GM18870 (cell line): ENCODE measurements at regions not wholly inside any gene's neighbourhood (a gene's known extent, or its start where the extent isn't known, plus 50 kb on each side); places are given as distances from the start of the nearest gene placed in this dataset.
A peak's percentile ranks its signal among the peaks of the same experiment; 100 is the strongest.

Experiments
- ATAC-seq: cut with Tn5 transposase; IDR thresholded peaks from one replicate; pipeline ENCODE4 v1.9.1; 2021; ENCODE audit warnings: moderate library complexity; ENCODE audit not compliant: unreplicated experiment

- ATAC-seq = no peak
These were observed 105.9 kb upstream of the LNX1 start for GRCh38 chr4:53697016-53697685.

DNA sequence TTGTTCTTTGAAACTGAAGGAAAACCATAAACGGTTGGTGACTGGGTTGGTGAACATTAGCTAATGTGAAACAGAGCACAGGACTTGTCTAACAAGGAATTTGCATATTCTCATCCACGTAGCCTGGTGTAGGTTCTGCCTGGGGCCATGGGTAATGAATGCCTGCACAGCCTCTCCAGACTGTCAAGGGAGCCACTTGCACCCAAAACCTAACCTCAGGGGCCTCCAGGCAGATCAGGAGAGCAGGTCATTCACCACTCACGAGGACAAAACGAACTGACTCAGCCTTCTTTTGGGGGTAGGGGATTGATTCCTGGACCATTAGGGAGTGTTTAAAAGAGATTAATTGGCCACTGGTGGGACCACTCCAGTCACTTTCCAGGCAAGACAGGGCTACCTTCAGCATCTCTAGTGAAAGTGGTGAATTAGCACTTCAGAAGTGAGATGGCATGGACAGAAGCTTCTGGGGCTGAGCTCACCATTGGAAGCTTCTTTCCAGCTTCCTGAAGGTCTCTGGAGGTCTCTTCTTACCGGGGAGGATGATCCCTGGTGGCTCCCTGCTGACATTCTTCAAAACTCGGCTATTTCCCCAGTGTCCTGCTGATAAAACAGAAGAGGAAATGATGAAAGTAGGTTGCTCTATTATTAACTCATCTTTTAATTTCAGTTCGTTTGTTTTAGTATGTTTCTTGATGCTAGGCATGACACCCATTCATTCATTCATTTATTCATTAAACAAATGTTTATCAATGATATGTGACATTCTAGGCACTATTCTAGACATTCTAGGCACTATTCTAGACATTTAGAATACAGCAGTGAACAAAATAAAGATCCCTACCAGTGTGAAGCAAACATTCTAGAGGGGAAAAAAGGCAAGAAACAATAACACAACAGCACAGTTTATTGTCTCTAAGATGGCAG, 104.5 kb upstream of the LNX1 start:
- peak; percentile 92 for ATAC-seq

DNA sequence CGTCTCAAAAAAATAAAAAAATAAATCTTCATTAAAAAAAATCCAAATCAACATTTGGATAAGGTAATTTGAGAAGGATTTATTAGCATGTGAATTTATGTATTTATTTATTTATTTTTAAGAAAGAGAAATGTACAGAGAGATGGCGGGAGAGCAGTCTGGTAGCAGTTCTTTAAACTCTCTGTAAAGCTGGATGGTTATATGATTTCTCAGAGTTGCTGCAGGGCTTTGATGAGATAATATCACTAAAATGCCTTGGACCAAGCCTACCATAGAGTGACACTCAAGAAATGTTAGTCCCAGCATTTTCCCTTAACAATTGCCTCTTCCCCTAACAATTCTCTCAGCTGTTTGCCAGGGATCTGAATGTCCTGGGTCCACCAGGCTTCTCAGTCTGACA, 103.4 kb upstream of the LNX1 start:
- ATAC-seq = no peak

DNA sequence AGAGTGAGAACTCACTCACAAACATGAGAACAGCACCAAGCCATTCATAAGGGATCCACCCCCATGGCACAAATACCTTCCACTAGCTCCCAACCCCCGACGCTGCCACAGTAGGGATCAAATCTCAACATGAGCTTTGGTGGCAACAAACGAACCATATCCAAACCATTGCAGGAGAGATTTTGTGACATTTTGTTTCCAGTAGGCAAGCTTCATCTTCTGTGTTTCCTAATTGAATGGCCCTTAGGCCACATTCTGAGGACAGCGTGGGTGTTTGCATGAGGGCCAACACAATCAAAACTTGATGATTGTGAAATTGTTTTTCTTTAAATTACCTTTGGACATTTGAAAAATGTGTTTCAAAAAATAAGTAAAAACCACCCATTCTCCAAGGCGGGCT, 102.6 kb upstream of the LNX1 start:
- ATAC-seq = no peak

DNA sequence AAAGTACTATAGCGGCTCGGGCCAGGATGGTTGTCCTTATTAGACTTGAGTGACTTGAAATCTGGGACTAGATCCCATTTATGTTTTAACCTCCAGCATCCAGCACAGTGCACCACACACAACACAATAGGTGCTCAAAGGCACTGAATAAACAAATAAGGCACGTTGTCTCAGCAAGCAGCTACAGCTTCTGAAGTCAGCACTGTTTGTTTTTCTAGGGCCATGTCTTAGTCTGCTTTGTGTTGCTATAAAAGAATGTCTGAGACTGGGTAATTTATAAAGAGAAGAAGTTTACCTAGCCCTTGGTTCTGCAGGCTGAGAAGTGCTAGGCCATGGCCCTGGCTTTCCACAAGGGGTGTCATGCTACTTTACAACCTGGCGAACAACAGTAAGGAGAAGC, 102.1 kb upstream of the LNX1 start:
- no peak for ATAC-seq

- peak; percentile 98 for ATAC-seq
These were observed 97.0 kb upstream of the LNX1 start for GRCh38 chr4:53688186-53688790.

- no peak for ATAC-seq
These were observed 95.2 kb upstream of the LNX1 start for GRCh38 chr4:53686521-53686920.

DNA sequence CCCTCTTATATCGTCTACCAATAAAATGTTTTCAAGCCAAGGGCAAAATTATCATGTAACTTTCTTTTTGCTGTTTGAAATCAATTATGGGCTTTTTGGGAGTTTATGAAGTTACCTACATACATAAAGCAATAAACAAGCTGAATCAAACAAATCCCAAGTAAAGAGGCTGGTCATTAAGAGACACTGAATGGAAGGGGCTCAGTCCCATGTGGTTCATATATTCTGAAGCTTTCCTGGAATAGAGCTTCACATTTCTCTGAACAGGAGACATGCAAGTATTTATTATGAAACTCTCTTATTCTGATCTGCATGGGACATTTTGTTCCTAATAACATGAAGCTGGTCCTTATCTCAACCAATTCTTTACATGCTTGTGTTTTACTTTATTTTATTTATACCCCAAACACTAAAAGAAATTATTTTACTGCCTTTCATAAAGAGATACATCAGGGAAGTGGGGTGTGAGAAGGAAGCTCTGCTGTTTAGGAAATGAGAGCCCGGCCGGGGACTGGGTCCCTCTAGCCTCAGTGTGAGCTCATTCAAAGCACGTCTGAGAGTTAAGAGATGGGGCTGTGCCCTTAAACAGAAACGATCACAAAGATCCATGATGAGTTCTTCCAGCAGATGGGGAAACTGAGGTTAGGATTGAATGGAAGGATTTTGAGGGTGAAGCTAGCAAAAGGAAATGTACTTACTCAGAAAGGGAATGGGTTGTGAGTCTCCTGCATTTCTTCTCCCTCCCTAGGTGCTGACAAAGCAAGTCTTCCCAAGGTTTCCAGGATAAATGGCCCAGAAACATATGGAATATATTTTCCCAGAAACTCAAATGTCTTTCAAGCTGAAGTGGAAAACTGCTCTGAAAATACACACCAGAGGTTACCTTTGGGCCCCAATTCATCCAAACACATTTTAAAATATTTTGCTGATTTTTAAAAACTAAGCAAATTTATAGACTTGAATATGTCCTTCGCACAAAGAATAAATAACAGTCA, 93.1 kb upstream of the LNX1 start:
- ATAC-seq = no peak

- no peak for ATAC-seq
These were observed 91.6 kb upstream of the LNX1 start for GRCh38 chr4:53682908-53683307.

DNA sequence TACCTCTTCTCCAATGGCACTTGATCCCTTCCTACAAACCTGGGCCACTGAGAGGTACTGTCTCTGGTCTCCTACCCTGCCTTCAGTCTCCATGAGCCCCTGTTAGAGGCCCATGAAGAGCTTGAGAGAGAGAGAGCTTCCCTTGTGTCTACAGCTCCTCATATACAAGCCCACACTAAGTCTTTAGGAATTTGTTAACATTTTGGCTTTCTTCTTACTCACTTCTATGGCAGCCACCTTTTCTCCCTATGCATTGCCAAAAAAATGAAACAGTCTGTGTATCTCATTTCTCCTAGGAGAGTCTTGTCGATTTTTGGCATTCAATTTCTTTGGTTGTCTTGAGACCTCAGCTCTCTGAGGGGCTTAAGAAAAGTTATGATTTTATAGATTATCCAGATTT, 90.9 kb upstream of the LNX1 start:
- no peak for ATAC-seq

DNA sequence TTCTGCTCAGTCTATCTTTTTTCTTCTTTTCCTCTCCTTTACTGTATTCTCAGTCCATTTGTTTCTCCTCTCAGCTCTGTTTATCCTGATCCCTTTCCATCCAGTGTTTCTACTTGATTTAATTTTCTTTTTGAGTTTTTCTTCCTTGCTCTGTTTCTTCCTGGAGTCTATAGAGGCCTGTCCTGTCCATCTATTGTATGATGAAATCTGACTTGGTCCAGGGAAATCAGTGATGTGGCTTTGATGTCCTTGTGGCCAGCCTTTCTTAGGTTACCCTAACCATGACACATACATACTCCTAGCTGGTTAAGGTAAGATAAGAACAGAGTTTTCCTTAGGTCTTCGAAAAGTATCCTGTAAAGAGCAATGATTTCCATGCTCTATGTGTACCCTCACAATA, 89.3 kb upstream of the LNX1 start:
- ATAC-seq = no peak

- no peak for ATAC-seq
These were observed 88.9 kb upstream of the LNX1 start for GRCh38 chr4:53680168-53680567.

GRCh38 chr4:53676402-53676871, 85.2 kb upstream of the LNX1 start:
- no peak for ATAC-seq

DNA sequence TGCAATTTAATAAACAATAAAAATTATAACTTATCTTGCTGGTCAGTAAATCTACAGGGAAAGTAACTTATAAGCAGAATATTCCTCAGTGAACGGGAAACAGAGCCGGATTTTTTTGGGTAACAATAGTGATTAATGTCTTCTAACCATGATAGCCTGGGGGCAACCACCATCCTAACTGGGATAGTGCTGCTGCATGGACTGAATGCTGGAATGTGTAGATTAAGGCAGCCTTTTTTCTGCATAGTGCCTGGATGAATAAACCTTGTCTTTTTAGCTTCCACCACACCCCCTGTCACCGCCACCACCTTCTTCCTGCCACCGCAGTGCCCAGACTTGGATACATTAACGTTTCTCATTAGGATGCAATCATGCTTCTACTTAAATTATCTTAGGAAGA, 83.6 kb upstream of the LNX1 start:
- no peak for ATAC-seq

GRCh38 chr4:53672873-53673272, 81.6 kb upstream of the LNX1 start:
- no peak for ATAC-seq

GRCh38 chr4:53671757-53672156, 80.5 kb upstream of the LNX1 start:
- no peak for ATAC-seq

- no peak for ATAC-seq
These were observed 68.5 kb upstream of the LNX1 start for GRCh38 chr4:53659737-53660136.

DNA sequence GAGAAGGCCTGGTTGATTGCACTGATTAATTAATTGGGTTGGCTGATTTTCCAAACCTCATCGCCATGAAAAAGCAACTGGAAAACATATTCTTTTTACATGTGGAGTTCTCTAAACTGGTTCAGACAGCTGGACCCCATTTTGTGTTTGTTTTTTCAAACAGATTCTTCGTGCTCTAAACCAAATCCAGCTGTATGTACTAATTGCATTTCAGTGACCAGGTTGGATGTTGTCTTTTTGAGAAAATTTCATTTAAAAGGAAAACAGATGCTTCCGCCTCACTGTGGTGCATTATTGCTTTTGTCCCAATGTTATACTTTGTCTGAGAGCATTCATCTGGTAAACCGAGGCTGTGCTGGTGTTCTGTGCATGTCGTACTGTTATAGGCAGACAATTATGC, 67.8 kb upstream of the LNX1 start:
- ATAC-seq = no peak

DNA sequence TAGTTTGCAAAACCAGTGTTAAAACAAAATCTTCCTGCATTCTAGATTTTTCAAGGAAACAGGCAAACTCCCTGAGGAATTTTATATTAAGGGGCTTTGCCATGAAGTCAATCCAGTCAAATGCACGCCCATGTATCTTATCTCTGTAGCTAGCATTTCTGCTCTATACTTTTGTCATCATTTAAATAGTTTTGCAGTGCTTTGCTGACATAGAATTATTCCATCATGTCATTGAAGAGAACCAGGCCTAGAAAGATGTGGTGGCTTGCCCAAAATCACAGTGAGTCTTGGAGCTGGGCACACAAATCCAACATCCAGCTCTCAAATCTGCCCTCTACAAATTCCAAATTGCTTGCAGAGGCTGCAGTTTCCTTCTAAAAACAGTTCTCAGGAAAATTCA, 66.7 kb upstream of the LNX1 start:
- ATAC-seq = no peak

DNA sequence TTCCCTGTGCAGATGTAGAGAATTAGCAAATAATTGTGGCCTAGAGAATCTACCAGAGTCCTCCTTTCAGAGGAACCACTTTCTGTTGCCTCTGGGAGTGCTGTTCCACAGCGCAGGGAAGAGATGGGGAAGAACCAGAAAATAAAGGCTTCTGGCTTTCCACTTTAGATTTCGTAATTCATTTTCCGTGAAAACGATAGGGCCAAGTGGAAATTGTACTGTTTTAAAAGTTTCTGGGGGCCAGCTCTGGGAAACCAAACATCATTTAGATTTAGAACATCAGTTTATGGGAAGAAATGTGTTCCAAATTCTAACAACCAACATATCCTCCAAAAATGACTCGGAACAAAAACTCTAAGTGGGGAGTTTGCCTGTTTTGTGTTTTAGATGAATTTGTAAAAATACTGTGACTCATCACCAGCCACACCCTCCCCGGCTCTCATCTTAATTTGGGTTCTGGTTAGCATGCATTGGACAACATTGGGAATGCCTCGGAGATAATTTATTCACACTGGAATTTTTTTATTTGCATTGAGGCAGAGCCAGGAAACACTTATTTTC, 65.2 kb upstream of the LNX1 start:
- ATAC-seq = no peak
